ENCODE measurements at regions not wholly inside any gene's neighbourhood (a gene's known extent, or its start where the extent isn't known, plus 50 kb on each side); places are given as distances from the start of the nearest gene placed in this dataset.

- no peak for TF ChIP-seq ATF6 (CRISPR knock-in tag; IDR thresholded peaks at IDR 0.05)
These were observed 67.9 kb upstream of the DUSP22 start (continued) for GRCh38 chr6:224350-224749.

GRCh38 chr6:225121-225721, 67.1 kb upstream of the DUSP22 start:
- Mint-ChIP-seq H3K4me3 (no peak overlapping the region), H3K27me3 (ENCODE audit: low read depth) (no peaks in the 10 kb centered on the region; the same call in 1 of the 2 replicates), H3K9me3 (no peaks in the 10 kb centered on the region), H3K27ac (no peak overlapping the region), H3K36me3 (no peaks in the 10 kb centered on the region), H3K4me1 (peaks cover 26% of the 10 kb centered on the region)
- TF ChIP-seq ZNF425 (CRISPR knock-in tag; conservative IDR thresholded peaks at IDR 0.05) (no peak), JUN (CRISPR knock-in tag; IDR thresholded peaks at IDR 0.05) (no peak), ZBTB21 (CRISPR knock-in tag; IDR thresholded peaks at IDR 0.05; ENCODE audit: borderline replicate concordance) (no peak), CREM (CRISPR knock-in tag; IDR thresholded peaks at IDR 0.05) (no peak), SP1 (CRISPR knock-in tag; conservative IDR thresholded peaks at IDR 0.05) (no peak), NFATC4 (CRISPR knock-in tag; IDR thresholded peaks at IDR 0.05) (no peak)
- TF ChIP-seq, protein P1, sequence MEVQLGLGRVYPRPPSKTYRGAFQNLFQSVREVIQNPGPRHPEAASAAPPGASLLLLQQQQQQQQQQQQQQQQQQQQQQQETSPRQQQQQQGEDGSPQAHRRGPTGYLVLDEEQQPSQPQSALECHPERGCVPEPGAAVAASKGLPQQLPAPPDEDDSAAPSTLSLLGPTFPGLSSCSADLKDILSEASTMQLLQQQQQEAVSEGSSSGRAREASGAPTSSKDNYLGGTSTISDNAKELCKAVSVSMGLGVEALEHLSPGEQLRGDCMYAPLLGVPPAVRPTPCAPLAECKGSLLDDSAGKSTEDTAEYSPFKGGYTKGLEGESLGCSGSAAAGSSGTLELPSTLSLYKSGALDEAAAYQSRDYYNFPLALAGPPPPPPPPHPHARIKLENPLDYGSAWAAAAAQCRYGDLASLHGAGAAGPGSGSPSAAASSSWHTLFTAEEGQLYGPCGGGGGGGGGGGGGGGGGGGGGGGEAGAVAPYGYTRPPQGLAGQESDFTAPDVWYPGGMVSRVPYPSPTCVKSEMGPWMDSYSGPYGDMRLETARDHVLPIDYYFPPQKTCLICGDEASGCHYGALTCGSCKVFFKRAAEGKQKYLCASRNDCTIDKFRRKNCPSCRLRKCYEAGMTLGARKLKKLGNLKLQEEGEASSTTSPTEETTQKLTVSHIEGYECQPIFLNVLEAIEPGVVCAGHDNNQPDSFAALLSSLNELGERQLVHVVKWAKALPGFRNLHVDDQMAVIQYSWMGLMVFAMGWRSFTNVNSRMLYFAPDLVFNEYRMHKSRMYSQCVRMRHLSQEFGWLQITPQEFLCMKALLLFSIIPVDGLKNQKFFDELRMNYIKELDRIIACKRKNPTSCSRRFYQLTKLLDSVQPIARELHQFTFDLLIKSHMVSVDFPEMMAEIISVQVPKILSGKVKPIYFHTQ (CRISPR knock-in tag; IDR thresholded peaks at IDR 0.05) = no peak
- TF ChIP-seq, protein P2, sequence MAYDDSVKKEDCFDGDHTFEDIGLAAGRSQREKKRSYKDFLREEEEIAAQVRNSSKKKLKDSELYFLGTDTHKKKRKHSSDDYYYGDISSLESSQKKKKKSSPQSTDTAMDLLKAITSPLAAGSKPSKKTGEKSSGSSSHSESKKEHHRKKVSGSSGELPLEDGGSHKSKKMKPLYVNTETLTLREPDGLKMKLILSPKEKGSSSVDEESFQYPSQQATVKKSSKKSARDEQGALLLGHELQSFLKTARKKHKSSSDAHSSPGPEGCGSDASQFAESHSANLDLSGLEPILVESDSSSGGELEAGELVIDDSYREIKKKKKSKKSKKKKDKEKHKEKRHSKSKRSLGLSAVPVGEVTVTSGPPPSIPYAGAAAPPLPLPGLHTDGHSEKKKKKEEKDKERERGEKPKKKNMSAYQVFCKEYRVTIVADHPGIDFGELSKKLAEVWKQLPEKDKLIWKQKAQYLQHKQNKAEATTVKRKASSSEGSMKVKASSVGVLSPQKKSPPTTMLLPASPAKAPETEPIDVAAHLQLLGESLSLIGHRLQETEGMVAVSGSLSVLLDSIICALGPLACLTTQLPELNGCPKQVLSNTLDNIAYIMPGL (CRISPR knock-in tag; IDR thresholded peaks at IDR 0.05) = no peak
- DNase-seq (ENCODE audit: low spot score) (no peak), ATAC-seq (no peak)
- ChIA-PET CTCF (interaction anchor here (3.4 kb wide), 1 partner anchor 8 kb away, joined by 23 read pairs; no protein-coding TSS in a partner anchor), POLR2A (interaction anchor here (0.9 kb wide), 1 partner anchor 167 kb away, joined by 3 read pairs; no protein-coding TSS in a partner anchor)

DNA sequence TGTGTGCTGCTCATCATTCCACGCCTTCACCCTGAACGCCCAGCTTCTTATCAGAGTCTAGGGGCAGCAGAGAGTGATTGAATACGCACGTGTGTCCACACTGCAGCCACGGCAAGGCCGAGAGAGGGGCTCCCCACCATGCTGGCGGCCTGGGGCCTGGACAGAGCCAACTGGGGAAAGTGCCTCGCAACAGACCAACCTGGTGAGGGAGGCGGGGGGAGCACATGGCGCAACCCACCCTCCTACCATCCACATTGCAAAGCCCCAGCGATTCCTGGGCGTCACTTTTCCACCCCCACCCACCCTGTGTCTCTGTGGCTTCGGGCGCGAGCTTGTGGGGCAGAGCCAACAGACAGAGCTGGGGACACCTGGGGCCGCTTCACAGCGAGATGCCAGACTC, 66.4 kb upstream of the DUSP22 start:
- ChIA-PET POLR2A (interaction anchor here (0.9 kb wide), 1 partner anchor 167 kb away, joined by 3 read pairs; no protein-coding TSS in a partner anchor), CTCF (interaction anchor here (3.4 kb wide), 1 partner anchor 9 kb away, joined by 23 read pairs; no protein-coding TSS in a partner anchor)
- Mint-ChIP-seq H3K27ac (no peak overlapping the region), H3K27me3 (ENCODE audit: low read depth) (no peaks in the 10 kb centered on the region; the same call in 1 of the 2 replicates), H3K4me1 (peaks cover 21% of the 10 kb centered on the region), H3K9me3 (no peaks in the 10 kb centered on the region), H3K4me3 (no peak overlapping the region), H3K36me3 (no peaks in the 10 kb centered on the region)
- no peak for DNase-seq (ENCODE audit: low spot score)
- TF ChIP-seq MXD4 (CRISPR knock-in tag; IDR thresholded peaks at IDR 0.05; ENCODE audit: borderline replicate concordance) = no peak
- no peak for ATAC-seq
